ENCODE measurements at regions not wholly inside any gene's neighbourhood (a gene's known extent, or its start where the extent isn't known, plus 50 kb on each side); places are given as distances from the start of the nearest gene placed in this dataset.

GRCh38 chr4:181604546-181604945, 638.7 kb upstream of the TENM3 start:
- TF ChIP-seq CTCF (conservative IDR thresholded peaks at IDR 0.05) (no peak), ZFX (IDR thresholded peaks at IDR 0.05) (no peak)

Measured in C4-2B (cell line).